ENCODE measurements at regions not wholly inside any gene's neighbourhood (a gene's known extent, or its start where the extent isn't known, plus 50 kb on each side); places are given as distances from the start of the nearest gene placed in this dataset.
A peak's percentile ranks its signal among the peaks of the same experiment; 100 is the strongest.
"Not testable (repeated sequence)": the region's sequence is repeated elsewhere in the genome, so short reads cannot be mapped to it uniquely, and the experiment has no call there.

DNA sequence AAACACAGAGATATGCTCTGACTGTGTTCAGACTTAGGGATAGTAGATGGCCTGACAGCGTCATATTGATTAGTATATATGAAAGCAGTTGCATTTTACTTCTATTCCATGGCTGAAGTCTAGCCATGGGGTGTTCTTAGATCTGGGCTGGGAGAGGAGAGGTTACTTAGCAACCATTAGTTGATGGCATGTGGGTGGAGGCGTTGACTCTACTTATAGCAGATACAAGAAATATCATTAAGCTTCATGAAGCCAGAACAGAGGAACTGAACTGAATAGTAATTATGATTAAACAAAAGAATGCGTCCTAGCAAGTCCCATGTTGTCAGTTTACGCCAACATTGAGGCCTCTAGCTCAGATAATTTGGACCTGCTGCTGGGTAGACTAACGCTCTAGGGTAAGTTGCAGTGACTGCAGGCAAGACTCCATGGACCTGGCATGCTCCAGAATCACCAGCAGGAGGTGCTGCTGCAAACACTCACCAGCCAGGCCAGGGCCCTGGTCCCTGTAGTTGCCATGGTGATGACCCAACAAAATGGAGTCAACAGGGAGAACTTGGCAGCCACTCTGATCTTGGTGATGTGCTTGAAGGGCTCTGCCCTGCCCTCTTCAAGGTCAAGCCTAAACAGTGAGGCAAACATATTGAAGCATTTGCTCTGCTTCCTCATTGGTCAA, 477.3 kb downstream of the PREX1 start:
- DNase-seq: no peak

GRCh38 chr20:48349656-48350055, 478.1 kb downstream of the PREX1 start:
- DNase-seq: no peak

- no peak for DNase-seq
Observed at GRCh38 chr20:48348022-48348421, 479.8 kb downstream of the PREX1 start.

DNA sequence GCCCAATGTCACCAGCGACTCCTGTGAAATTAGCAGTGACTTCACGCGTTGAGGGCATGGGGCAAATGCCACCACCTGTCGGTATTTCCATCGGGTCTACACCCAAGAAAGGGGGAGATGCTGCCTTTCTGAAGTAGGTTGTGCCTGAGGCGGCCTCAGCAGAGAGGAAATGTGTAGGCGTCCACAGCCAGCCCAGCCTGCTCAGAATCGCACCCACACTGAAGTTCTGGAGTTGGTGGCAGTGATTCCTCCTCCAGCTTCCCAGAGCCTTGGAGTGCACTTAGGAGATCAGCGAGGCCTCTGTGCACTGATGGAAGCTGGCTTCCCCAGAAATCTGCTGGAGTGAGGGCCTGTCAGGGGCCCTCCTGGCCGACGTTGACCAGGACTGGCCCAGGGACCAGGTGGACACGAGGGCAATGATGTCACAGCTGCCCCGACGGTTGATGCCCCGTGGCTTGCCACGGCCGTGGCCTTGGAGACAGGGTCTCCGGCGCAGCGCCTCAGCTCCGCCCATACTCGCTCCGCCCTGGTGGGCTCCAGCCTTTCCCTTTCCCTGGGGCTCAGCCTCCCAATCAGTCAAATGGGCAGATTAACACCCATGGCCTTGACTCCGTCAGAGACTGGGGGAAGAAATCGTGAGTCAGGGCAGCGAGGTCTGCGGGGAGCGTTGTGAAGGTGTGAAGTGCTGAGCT, 484.8 kb downstream of the PREX1 start:
- DNase-seq: no peak

DNA sequence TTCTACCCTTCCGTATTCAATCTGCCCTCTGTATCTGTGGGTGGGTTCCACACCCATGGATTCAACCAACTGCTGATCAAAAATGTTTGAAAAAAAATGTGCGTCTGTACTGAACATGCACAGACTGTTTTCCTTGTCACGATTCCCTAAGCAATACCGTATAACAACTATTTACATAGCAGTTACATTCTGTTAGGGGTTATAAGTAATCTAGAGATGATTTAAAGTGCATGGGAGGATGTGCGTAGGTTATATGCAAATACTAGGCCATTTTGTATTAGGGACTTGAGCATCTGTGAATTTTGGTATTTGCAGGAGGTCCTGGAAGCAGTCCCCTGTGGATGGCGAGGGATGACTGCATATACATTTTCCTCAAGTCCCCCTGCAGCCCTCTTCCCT, 486.9 kb downstream of the PREX1 start:
- no peak for DNase-seq

- no peak for DNase-seq
Observed at GRCh38 chr20:48339986-48340882, 487.6 kb downstream of the PREX1 start.

DNA sequence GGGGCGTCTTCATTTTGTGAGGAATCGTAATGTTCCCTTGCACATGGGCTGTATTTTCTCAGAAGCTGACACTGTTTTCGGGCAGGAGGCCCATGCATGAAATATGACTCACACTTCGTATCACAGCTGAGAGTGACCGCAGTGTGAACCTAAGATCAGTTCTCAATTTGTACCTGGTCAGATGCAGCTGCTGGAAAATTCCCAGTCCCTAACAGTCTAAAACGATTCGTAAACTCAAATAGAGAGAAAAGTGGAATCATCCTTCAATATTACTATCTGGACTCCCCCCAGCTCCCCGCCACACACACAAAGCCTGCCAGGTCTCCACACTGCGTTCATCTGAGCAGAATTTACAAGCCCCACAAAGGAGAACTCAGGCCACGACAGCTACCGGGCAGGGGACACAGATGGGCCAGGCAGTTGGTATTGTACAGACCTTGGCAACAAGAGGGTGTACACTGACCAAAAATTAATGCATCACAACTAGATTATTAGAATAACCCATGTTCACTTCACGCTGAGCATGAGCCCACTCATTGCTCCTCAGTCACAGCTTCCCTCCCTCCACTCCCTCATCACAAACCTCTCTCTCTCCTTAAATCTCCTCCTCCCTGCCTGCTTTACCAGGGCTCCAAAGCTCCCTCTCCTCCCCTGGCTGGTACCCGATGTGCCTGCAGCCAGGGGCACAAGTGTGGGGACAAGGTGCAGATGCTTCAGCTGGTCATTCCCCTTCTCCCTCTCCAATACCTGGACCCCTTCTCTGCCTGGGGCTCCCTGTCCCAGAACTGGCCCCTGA, 488.4 kb downstream of the PREX1 start:
- DNase-seq: peak; percentile 74

DNA sequence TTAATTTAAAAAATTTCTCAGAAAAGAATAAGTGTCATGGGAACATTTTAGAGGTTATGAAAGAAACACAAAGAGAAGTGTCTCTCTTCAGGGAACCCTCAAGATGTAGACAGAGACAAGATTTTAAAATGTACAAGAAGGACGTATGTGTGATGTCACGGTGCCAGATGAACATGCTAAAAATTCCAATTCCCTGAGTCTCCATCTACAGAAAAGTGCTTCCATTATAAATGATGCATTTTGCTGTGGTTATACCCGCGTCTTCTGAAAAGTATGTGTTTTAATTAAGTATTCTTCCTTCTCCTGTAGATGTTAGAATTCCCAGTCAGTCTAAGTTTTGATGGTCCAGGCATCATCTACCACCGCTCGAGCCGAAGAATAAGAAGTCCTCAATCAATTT, 489.1 kb downstream of the PREX1 start:
- DNase-seq: no peak

GRCh38 chr20:48336597-48336996, 491.2 kb downstream of the PREX1 start:
- no peak for DNase-seq

GRCh38 chr20:48335308-48336050, 492.3 kb downstream of the PREX1 start:
- DNase-seq: peak; percentile 57

GRCh38 chr20:48333707-48334106, 494.1 kb downstream of the PREX1 start:
- no peak for DNase-seq

- DNase-seq: no peak
Observed at GRCh38 chr20:48332555-48332954, 495.2 kb downstream of the PREX1 start.

GRCh38 chr20:48331518-48332286, 496.1 kb downstream of the PREX1 start:
- no peak for DNase-seq

GRCh38 chr20:48329676-48330664, 497.8 kb downstream of the PREX1 start:
- DNase-seq: no peak

DNA sequence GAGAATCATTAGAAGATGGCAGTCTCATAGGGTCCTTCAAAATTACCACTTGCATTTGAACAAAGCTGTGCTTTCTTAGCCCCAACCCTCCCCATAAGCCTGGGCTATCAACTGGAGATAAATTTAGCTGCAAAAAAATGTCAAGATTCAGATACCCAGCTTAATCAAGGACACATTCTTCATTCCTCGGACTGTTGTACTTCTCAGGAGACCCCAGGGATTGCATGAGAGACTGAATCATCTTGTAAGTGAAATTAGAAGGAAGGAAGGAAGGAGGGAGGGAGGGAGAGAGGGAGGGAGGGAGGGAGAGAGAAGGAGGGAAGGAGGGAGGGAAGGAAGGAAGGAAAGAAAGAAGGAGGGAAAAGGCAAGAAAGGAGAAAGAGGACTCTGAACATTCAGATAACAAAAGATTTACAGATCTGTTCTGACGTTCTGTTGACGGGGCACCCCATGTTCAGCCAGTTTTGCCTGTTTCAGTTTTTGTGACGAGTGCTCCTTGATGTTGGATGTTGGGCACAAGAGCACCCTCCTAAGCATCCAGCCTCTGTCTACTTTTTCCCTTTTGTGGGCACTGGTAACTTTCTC, 498.7 kb downstream of the PREX1 start:
- no peak for DNase-seq

DNA sequence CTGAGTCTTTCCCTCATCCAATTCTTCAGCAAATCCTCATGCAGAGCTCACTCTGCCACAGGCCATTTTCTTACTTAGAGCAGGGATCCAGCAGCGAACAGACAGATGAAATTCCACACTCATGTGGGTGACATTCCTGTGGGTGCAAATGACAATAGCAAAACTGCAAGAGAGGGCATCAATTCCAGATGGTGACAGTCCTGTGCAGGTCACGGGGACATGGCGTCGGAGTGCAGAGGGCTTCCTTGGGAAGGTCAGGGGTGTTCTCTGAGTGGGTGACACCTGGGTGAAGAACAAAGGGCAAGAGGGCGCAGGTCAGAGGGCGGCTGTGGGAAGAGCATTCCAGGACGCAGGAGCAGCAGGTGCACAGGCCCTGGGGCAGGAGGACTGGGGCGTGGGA, 500.0 kb downstream of the PREX1 start:
- not testable (repeated sequence) for DNase-seq

DNA sequence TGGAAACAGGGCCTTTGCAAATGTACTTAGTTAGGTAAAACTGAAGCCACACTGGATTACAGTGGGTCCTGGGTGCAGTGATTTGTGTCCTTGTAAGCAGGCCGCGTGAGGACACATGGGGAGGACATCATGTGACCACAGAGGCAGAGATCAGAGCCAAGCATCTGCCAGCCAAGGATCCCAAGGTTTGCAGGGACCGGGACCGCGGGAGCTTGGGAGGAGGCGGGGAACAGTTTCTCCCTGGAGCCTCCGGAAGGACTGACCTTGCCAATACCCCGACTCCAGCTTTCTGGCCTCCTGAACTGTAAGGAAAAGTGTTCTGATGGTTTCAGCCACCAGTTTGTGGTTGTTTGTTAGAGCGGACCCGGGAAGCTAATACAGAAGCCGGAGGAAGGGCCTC, 500.9 kb downstream of the PREX1 start:
- no peak for DNase-seq

DNA sequence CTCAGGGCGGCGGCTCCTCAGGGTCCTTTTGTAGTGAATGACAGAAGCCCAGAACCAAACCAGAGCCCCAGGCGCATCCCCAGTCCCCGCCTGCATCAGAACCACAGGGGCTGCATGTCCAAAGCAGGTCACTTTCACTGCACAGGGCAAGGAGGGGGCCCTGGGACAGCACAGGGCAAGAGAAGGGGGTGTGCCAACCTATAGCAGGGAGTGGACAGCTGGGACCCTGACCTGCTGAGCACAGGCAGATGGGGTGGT, 501.4 kb downstream of the PREX1 start:
- no peak for DNase-seq

DNA sequence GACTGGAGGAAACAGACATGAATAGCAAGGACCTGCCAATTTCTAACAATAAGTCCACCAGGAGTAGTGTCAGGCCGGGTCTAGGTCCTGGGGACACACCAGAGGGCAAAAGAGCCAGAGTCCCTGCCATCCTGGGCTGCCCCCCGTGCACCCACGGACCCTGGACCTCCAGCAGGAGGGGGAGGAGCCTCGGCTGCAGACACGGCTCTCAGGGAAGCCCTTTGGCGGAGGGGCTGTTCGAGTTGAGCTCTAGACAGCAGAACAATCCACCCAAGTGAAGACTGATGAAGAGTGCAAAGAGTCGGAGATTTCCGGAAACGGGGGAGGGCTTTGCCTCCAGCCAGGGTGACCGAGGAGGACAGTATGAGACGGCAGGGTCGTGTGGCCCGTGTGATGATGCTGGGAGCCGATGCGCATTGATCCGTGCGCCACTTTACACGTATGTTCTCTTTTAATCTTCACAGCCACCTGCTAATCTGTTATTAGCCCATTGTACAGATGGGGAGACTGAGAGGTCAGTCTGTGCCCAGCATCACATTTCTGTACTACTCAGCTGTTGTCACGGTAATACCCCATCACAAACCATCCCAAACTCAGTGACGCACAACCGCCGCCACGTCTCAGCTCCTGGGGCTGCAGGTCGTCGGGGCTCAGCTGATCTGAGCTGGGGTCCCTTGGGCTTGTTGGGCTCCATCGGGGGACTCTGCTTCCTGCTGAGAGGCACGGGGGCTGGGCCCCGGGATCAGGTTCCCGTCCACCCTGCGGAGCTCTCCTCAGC, 502.0 kb downstream of the PREX1 start:
- no peak for DNase-seq
